ENCODE measurements at regions not wholly inside any gene's neighbourhood (a gene's known extent, or its start where the extent isn't known, plus 50 kb on each side); places are given as distances from the start of the nearest gene placed in this dataset.

GRCh38 chr2:215791481-215791937, 221.8 kb downstream of the MREG start (continued):
- TF ChIP-seq REST (IDR thresholded peaks at IDR 0.05; ENCODE audit: borderline replicate concordance in 1 of 2, low read depth in 1 of 2, low read length in 2 of 2) (0 out of 4 replicates have a peak, but pooled peaks of 1 of the 2 experiments have one; percentile 20), PBX2 (CRISPR knock-in tag; IDR thresholded peaks at IDR 0.05) (no peak), ZNF143 (CRISPR knock-in tag; IDR thresholded peaks at IDR 0.05) (no peak), SMAD1 (CRISPR knock-in tag; IDR thresholded peaks at IDR 0.05; ENCODE audit: borderline replicate concordance, low read depth) (no peak), MXD3 (CRISPR knock-in tag; IDR thresholded peaks at IDR 0.05) (no peak), ZC3H13 (CRISPR knock-in tag; IDR thresholded peaks at IDR 0.05) (no peak), YEATS2 (CRISPR knock-in tag; IDR thresholded peaks at IDR 0.05; ENCODE audit: borderline replicate concordance) (no peak), ZNF468 (CRISPR knock-in tag; IDR thresholded peaks at IDR 0.05) (no peak), NFKBIZ (CRISPR knock-in tag; IDR thresholded peaks at IDR 0.05) (no peak), ZNF513 (CRISPR knock-in tag; conservative IDR thresholded peaks at IDR 0.05) (no peak), ATF6 (CRISPR knock-in tag; conservative IDR thresholded peaks at IDR 0.05) (no peak), DMTF1 (CRISPR knock-in tag; IDR thresholded peaks at IDR 0.05) (no peak), ZNF333 (CRISPR knock-in tag; IDR thresholded peaks at IDR 0.05; ENCODE audit: borderline replicate concordance) (no peak), SRF (IDR thresholded peaks at IDR 0.05; ENCODE audit: low read depth, low read length) (no peak), POLR2AphosphoS5 (IDR thresholded peaks at IDR 0.05; ENCODE audit: low read depth, low read length) (no peak), ZNF616 (CRISPR knock-in tag; IDR thresholded peaks at IDR 0.05; ENCODE audit: low read depth) (no peak), EEA1 (CRISPR knock-in tag; IDR thresholded peaks at IDR 0.05; ENCODE audit: borderline replicate concordance) (no peak)

All from HepG2 (cell line).